ENCODE measurements at regions not wholly inside any gene's neighbourhood (a gene's known extent, or its start where the extent isn't known, plus 50 kb on each side); places are given as distances from the start of the nearest gene placed in this dataset.

DNA sequence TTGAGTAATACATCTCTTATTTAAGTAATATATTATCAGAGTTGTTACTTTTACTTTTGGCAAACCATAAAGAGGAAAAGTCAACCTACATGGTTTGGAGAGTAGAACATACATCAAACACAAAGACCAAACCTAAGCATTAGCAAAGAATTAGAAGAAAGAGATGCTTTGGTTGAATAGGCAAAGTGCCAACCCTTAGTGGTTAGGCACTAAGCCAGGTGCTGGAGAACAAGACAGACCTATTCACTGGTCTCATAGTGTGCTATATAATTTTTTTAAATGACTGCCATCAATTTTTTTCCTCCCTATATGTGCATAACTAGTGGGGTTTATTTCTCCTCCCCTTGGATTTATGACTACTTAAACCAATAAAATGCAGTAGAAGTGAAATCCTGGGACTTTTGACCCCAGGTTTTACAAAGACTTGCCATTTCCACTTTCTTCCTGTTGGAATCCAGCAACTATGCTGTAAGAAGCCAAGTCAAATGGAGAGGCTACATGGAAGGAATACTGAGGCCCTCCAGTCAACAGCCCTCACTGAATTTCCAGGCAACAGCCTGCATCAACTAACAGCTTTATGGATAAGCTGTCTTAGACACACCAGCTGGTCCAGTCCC is 69.8 kb upstream of the HAO2 start:
- no peaks in the 10 kb centered on the region for H3F3A ChIP-seq (ENCODE audit: control insufficient read depth, insufficient read depth)
- H3K4me3 ChIP-seq (ENCODE audit: low read length) = no peak overlapping the region
- H3K27me3 ChIP-seq (ENCODE audit: control insufficient read depth, low read length) = no peaks in the 10 kb centered on the region
- H3K27ac ChIP-seq (ENCODE audit: low read depth, low read length) = no peak overlapping the region
- H3K9me2 ChIP-seq (replicated peaks; ENCODE audit: control insufficient read depth, low read length) = no peaks in the 10 kb centered on the region
- H3K9me3 ChIP-seq (ENCODE audit: control insufficient read depth, insufficient read depth, low read length) = no peaks in the 10 kb centered on the region
- no peaks in the 10 kb centered on the region for H3K36me3 ChIP-seq (ENCODE audit: control insufficient read depth, low read length)
- H3K79me2 ChIP-seq (ENCODE audit: control insufficient read depth, low read length) = no peaks in the 10 kb centered on the region
- no peak overlapping the region for H3K4me2 ChIP-seq (ENCODE audit: low read length)
- no peaks in the 10 kb centered on the region for H3K4me1 ChIP-seq (ENCODE audit: control insufficient read depth, low read length)
- TF ChIP-seq, protein P1, sequence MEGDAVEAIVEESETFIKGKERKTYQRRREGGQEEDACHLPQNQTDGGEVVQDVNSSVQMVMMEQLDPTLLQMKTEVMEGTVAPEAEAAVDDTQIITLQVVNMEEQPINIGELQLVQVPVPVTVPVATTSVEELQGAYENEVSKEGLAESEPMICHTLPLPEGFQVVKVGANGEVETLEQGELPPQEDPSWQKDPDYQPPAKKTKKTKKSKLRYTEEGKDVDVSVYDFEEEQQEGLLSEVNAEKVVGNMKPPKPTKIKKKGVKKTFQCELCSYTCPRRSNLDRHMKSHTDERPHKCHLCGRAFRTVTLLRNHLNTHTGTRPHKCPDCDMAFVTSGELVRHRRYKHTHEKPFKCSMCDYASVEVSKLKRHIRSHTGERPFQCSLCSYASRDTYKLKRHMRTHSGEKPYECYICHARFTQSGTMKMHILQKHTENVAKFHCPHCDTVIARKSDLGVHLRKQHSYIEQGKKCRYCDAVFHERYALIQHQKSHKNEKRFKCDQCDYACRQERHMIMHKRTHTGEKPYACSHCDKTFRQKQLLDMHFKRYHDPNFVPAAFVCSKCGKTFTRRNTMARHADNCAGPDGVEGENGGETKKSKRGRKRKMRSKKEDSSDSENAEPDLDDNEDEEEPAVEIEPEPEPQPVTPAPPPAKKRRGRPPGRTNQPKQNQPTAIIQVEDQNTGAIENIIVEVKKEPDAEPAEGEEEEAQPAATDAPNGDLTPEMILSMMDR (IDR thresholded peaks at IDR 0.05; ENCODE audit: low read depth, low read length, poor library complexity, severe bottlenecking) = no peak
- no peak for TF ChIP-seq EZH2phosphoT487 (IDR thresholded peaks at IDR 0.05; ENCODE audit: borderline replicate concordance, low read length)
- H4K20me1 ChIP-seq (ENCODE audit: control insufficient read depth, insufficient read depth, low read depth, low read length) = no peaks in the 10 kb centered on the region

DNA sequence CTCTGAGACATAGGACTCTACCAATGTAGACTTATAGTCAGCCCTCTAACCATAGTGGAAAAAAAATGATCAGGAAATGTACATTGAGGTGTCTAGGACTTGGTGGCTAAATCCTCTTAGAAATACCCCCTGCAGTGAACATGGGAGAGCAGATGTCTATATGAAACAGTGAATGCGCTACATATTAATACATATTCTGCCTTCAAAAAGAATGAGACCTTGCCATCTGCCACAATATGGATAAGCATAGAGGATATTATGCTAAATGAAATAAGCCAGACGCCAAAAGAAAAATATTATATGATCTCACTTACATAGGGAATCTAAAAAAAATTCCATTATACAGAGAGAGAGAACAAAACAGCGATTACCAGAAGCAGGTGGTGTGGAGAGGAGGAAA is 66.6 kb upstream of the HAO2 start:
- Histone ChIP-seq H3K79me2 (ENCODE audit: control insufficient read depth, low read length) (no peaks in the 10 kb centered on the region), H3F3A (ENCODE audit: control insufficient read depth, insufficient read depth) (no peaks in the 10 kb centered on the region), H3K4me3 (ENCODE audit: low read length) (no peak overlapping the region), H3K27me3 (ENCODE audit: control insufficient read depth, low read length) (no peaks in the 10 kb centered on the region), H3K9me3 (ENCODE audit: control insufficient read depth, insufficient read depth, low read length) (no peaks in the 10 kb centered on the region), H3K4me2 (ENCODE audit: low read length) (no peak overlapping the region), H3K27ac (ENCODE audit: low read depth, low read length) (no peak overlapping the region), H3K9me2 (replicated peaks; ENCODE audit: control insufficient read depth, low read length) (no peaks in the 10 kb centered on the region), H3K4me1 (ENCODE audit: control insufficient read depth, low read length) (no peaks in the 10 kb centered on the region), H4K20me1 (ENCODE audit: control insufficient read depth, insufficient read depth, low read depth, low read length) (no peaks in the 10 kb centered on the region), H3K36me3 (ENCODE audit: control insufficient read depth, low read length) (no peaks in the 10 kb centered on the region)
- TF ChIP-seq, protein P1 (IDR thresholded peaks at IDR 0.05; ENCODE audit: low read depth, low read length, poor library complexity, severe bottlenecking) = no peak
- TF ChIP-seq EZH2phosphoT487 (IDR thresholded peaks at IDR 0.05; ENCODE audit: borderline replicate concordance, low read length) = no peak

- Histone ChIP-seq H3F3A (ENCODE audit: control insufficient read depth, insufficient read depth) (no peaks in the 10 kb centered on the region), H3K27me3 (ENCODE audit: control insufficient read depth, low read length) (no peaks in the 10 kb centered on the region), H3K36me3 (ENCODE audit: control insufficient read depth, low read length) (no peaks in the 10 kb centered on the region), H3K9me3 (ENCODE audit: control insufficient read depth, insufficient read depth, low read length) (no peaks in the 10 kb centered on the region), H3K9me2 (replicated peaks; ENCODE audit: control insufficient read depth, low read length) (no peaks in the 10 kb centered on the region), H3K4me3 (ENCODE audit: low read length) (no peak overlapping the region), H3K79me2 (ENCODE audit: control insufficient read depth, low read length) (no peaks in the 10 kb centered on the region), H3K4me1 (ENCODE audit: control insufficient read depth, low read length) (no peaks in the 10 kb centered on the region), H4K20me1 (ENCODE audit: control insufficient read depth, insufficient read depth, low read depth, low read length) (no peaks in the 10 kb centered on the region), H3K27ac (ENCODE audit: low read depth, low read length) (no peak overlapping the region), H3K4me2 (ENCODE audit: low read length) (no peak overlapping the region)
- TF ChIP-seq EZH2phosphoT487 (IDR thresholded peaks at IDR 0.05; ENCODE audit: borderline replicate concordance, low read length) = no peak
- TF ChIP-seq, protein P1 (IDR thresholded peaks at IDR 0.05; ENCODE audit: low read depth, low read length, poor library complexity, severe bottlenecking) = no peak
These were observed 60.4 kb upstream of the HAO2 start for GRCh38 chr1:119308130-119308700.

Data from DOHH2 (cell line).